Calu3 (cell line): ENCODE measurements at regions not wholly inside any gene's neighbourhood (a gene's known extent, or its start where the extent isn't known, plus 50 kb on each side); places are given as distances from the start of the nearest gene placed in this dataset.

Experiments used
- BruUV-seq: library from RNA; stranded (reverse); fragments of 400-500 nt; replicated peaks from 2 replicates; lab custom pipeline; 2021; lab: Mats Ljungman, UMichigan
- CTCF ChIA-PET: fragments of 300-600 bp; sonication (Branson Sonifier 250); formaldehyde crosslinking; loops from one replicate; lab custom pipeline; 2022; ENCODE audit warnings: antibody characterized with exemption; lab: Charles Lee
- DNase-seq: peaks from one replicate; pipeline ENCODE4 v3.0.0; 2022
- H3K27ac Mint-ChIP-seq: one replicate; pipeline ENCODE4 v1.8.0; 2022; ENCODE audit warnings: mixed read lengths; ENCODE audit not compliant: unreplicated experiment
- H3K27me3 Mint-ChIP-seq: one replicate; pipeline ENCODE4 v1.8.0; 2022; ENCODE audit warnings: mixed read lengths; ENCODE audit not compliant: unreplicated experiment
- H3K36me3 Mint-ChIP-seq: one replicate; pipeline ENCODE4 v1.8.0; 2022; ENCODE audit warnings: mild to moderate bottlenecking, moderate library complexity, mixed read lengths; ENCODE audit not compliant: insufficient read depth, unreplicated experiment
- H3K4me1 Mint-ChIP-seq: one replicate; pipeline ENCODE4 v1.8.0; 2022; ENCODE audit warnings: mild to moderate bottlenecking, low read depth, mixed read lengths; ENCODE audit not compliant: unreplicated experiment
- H3K4me3 Mint-ChIP-seq: one replicate; pipeline ENCODE4 v1.8.0; 2022; ENCODE audit warnings: mild to moderate bottlenecking, low read depth, moderate library complexity, mixed read lengths; ENCODE audit not compliant: unreplicated experiment
- H3K9me3 Mint-ChIP-seq: one replicate; pipeline ENCODE4 v1.8.0; 2022; ENCODE audit warnings: low read depth, mixed read lengths; ENCODE audit not compliant: unreplicated experiment
- CTCF ChIP-seq: fragments of 200-600 bp; IDR thresholded peaks from one replicate; pipeline ENCODE4 v1.8.0; 2022; ENCODE audit warnings: antibody characterized with exemption; ENCODE audit not compliant: unreplicated experiment
- intact Hi-C: fragments of 100-400 bp; cut with micrococcal nuclease; formaldehyde crosslinking; loops from one replicate; pipeline ENCODE4 v1.10.0; 2022; ENCODE audit not compliant: unreplicated experiment

- Mint-ChIP-seq H3K4me1 (no peaks in the 10 kb centered on the region), H3K36me3 (no peaks in the 10 kb centered on the region), H3K4me3 (no peak overlapping the region), H3K27ac (peak overlapping the region; percentile 43), H3K9me3 (peaks cover 2% of the 10 kb centered on the region), H3K27me3 (no peaks in the 10 kb centered on the region)
- intact Hi-C loops, result no loop called here
- no peak for TF ChIP-seq CTCF
- BruUV-seq, result no TSS peak
- CTCF ChIA-PET, result no interaction called here
- DNase-seq, result no peak
Measured at GRCh38 chr2:199119796-199120195, 337.9 kb downstream of the SATB2 start.

GRCh38 chr2:199118673-199119112 lies 339.0 kb downstream of the SATB2 start:
- no peaks in the 10 kb centered on the region for H3K4me1 Mint-ChIP-seq
- BruUV-seq, result no TSS peak
- DNase-seq, result no peak
- intact Hi-C loops, result no loop called here
- H3K27ac Mint-ChIP-seq, result no peak overlapping the region
- H3K27me3 Mint-ChIP-seq, result no peaks in the 10 kb centered on the region
- CTCF ChIA-PET, result no interaction called here
- no peaks in the 10 kb centered on the region for H3K36me3 Mint-ChIP-seq
- no peak for TF ChIP-seq CTCF
- H3K9me3 Mint-ChIP-seq, result peaks cover 2% of the 10 kb centered on the region
- no peak overlapping the region for H3K4me3 Mint-ChIP-seq

GRCh38 chr2:199115169-199115568 lies 342.6 kb downstream of the SATB2 start:
- no peaks in the 10 kb centered on the region for H3K27me3 Mint-ChIP-seq
- CTCF ChIA-PET, result no interaction called here

GRCh38 chr2:199113111-199113510 lies 344.6 kb downstream of the SATB2 start:
- no peaks in the 10 kb centered on the region for H3K9me3 Mint-ChIP-seq
- H3K36me3 Mint-ChIP-seq, result no peaks in the 10 kb centered on the region
- no peaks in the 10 kb centered on the region for H3K4me1 Mint-ChIP-seq
- no TSS peak for BruUV-seq
- intact Hi-C loops, result no loop called here
- no peak overlapping the region for H3K4me3 Mint-ChIP-seq
- H3K27ac Mint-ChIP-seq, result no peak overlapping the region
- CTCF ChIA-PET, result no interaction called here
- H3K27me3 Mint-ChIP-seq, result no peaks in the 10 kb centered on the region
- no peak for TF ChIP-seq CTCF
- no peak for DNase-seq

More at GRCh38 chr2:199115169-199115568, 342.6 kb downstream of the SATB2 start:
- no peak overlapping the region for H3K27ac Mint-ChIP-seq
- TF ChIP-seq CTCF, result no peak
- H3K4me1 Mint-ChIP-seq, result no peaks in the 10 kb centered on the region
- BruUV-seq, result no TSS peak
- no peaks in the 10 kb centered on the region for H3K36me3 Mint-ChIP-seq
- intact Hi-C loops, result no loop called here
- no peak for DNase-seq
- no peaks in the 10 kb centered on the region for H3K9me3 Mint-ChIP-seq
- no peak overlapping the region for H3K4me3 Mint-ChIP-seq
